GM12873 (cell line): ENCODE measurements at regions not wholly inside any gene's neighbourhood (a gene's known extent, or its start where the extent isn't known, plus 50 kb on each side); places are given as distances from the start of the nearest gene placed in this dataset.

ENCODE experiments used
- CTCF ChIP-seq: IDR thresholded peaks from 2 replicates; pipeline ENCODE4 v1.5.1; 2012; ENCODE audit warnings: low read depth, mild to moderate bottlenecking, moderate library complexity, low read length, control low read depth; ENCODE audit not compliant: insufficient read depth; ENCODE audit errors: missing control alignments

- no peak for TF ChIP-seq CTCF
These were observed 53.6 kb upstream of the GRK3 start for GRCh38 chr22:25510876-25511275.

- TF ChIP-seq CTCF = no peak
These were observed 52.8 kb upstream of the GRK3 start for GRCh38 chr22:25511725-25512124.

- no peak for TF ChIP-seq CTCF
These were observed 49.9 kb upstream of the GRK3 start for GRCh38 chr22:25514436-25515180.
